ENCODE measurements at regions not wholly inside any gene's neighbourhood (a gene's known extent, or its start where the extent isn't known, plus 50 kb on each side); places are given as distances from the start of the nearest gene placed in this dataset.

GRCh38 chr4:187357821-187358220 is 634.2 kb upstream of the FAT1 start:
- Histone ChIP-seq H3K9ac (ENCODE audit: low read depth, low read length) (no peak overlapping the region), H3K9me3 (ENCODE audit: insufficient read depth, low read depth, low read length) (no peaks in the 10 kb centered on the region), H3K4me1 (ENCODE audit: insufficient read depth, low read length) (no peaks in the 10 kb centered on the region), H3K27ac (ENCODE audit: low read length) (no peak overlapping the region), H3K27me3 (ENCODE audit: insufficient read depth, low read length) (no peaks in the 10 kb centered on the region), H3K36me3 (ENCODE audit: insufficient read depth, low read depth, low read length) (no peaks in the 10 kb centered on the region), H3K4me3 (ENCODE audit: low read length) (no peak overlapping the region)

GRCh38 chr4:187362937-187363857 is 632.4 kb upstream of the ZFP42 start:
- Histone ChIP-seq H3K4me1 (ENCODE audit: insufficient read depth, low read length) (no peaks in the 10 kb centered on the region), H3K27ac (ENCODE audit: low read length) (no peak overlapping the region), H3K9ac (ENCODE audit: low read depth, low read length) (no peak overlapping the region), H3K9me3 (ENCODE audit: insufficient read depth, low read depth, low read length) (no peaks in the 10 kb centered on the region), H3K4me3 (ENCODE audit: low read length) (no peak overlapping the region), H3K36me3 (ENCODE audit: insufficient read depth, low read depth, low read length) (no peaks in the 10 kb centered on the region), H3K27me3 (ENCODE audit: insufficient read depth, low read length) (no peaks in the 10 kb centered on the region)

GRCh38 chr4:187364401-187364800 is 631.2 kb upstream of the ZFP42 start:
- H3K9ac ChIP-seq (ENCODE audit: low read depth, low read length), result no peak overlapping the region
- H3K9me3 ChIP-seq (ENCODE audit: insufficient read depth, low read depth, low read length), result no peaks in the 10 kb centered on the region
- H3K4me1 ChIP-seq (ENCODE audit: insufficient read depth, low read length), result no peaks in the 10 kb centered on the region
- no peaks in the 10 kb centered on the region for H3K27me3 ChIP-seq (ENCODE audit: insufficient read depth, low read length)
- H3K27ac ChIP-seq (ENCODE audit: low read length), result no peak overlapping the region
- no peaks in the 10 kb centered on the region for H3K36me3 ChIP-seq (ENCODE audit: insufficient read depth, low read depth, low read length)
- H3K4me3 ChIP-seq (ENCODE audit: low read length), result no peak overlapping the region

- Histone ChIP-seq H3K27me3 (ENCODE audit: insufficient read depth, low read length) (no peaks in the 10 kb centered on the region), H3K9me3 (ENCODE audit: insufficient read depth, low read depth, low read length) (no peaks in the 10 kb centered on the region), H3K4me3 (ENCODE audit: low read length) (no peak overlapping the region), H3K36me3 (ENCODE audit: insufficient read depth, low read depth, low read length) (no peaks in the 10 kb centered on the region), H3K4me1 (ENCODE audit: insufficient read depth, low read length) (no peaks in the 10 kb centered on the region), H3K9ac (ENCODE audit: low read depth, low read length) (no peak overlapping the region), H3K27ac (ENCODE audit: low read length) (no peak overlapping the region)
Measured at GRCh38 chr4:187364851-187365250, 630.7 kb upstream of the ZFP42 start.

- H3K4me3 ChIP-seq (ENCODE audit: low read length), result no peak overlapping the region
Measured at GRCh38 chr4:187366530-187366929, 629.0 kb upstream of the ZFP42 start.

GRCh38 chr4:187370918-187371317 is 624.7 kb upstream of the ZFP42 start:
- H3K9ac ChIP-seq (ENCODE audit: low read depth, low read length), result no peak overlapping the region
- H3K27me3 ChIP-seq (ENCODE audit: insufficient read depth, low read length), result no peaks in the 10 kb centered on the region
- no peaks in the 10 kb centered on the region for H3K4me1 ChIP-seq (ENCODE audit: insufficient read depth, low read length)
- no peak overlapping the region for H3K27ac ChIP-seq (ENCODE audit: low read length)
- H3K9me3 ChIP-seq (ENCODE audit: insufficient read depth, low read depth, low read length), result no peaks in the 10 kb centered on the region
- no peak overlapping the region for H3K4me3 ChIP-seq (ENCODE audit: low read length)
- no peaks in the 10 kb centered on the region for H3K36me3 ChIP-seq (ENCODE audit: insufficient read depth, low read depth, low read length)

More at GRCh38 chr4:187366530-187366929, 629.0 kb upstream of the ZFP42 start:
- Histone ChIP-seq H3K9ac (ENCODE audit: low read depth, low read length) (no peak overlapping the region), H3K36me3 (ENCODE audit: insufficient read depth, low read depth, low read length) (no peaks in the 10 kb centered on the region), H3K4me1 (ENCODE audit: insufficient read depth, low read length) (no peaks in the 10 kb centered on the region), H3K27me3 (ENCODE audit: insufficient read depth, low read length) (no peaks in the 10 kb centered on the region), H3K9me3 (ENCODE audit: insufficient read depth, low read depth, low read length) (no peaks in the 10 kb centered on the region), H3K27ac (ENCODE audit: low read length) (no peak overlapping the region)

GRCh38 chr4:187378441-187378840 is 617.1 kb upstream of the ZFP42 start:
- no peaks in the 10 kb centered on the region for H3K27me3 ChIP-seq (ENCODE audit: insufficient read depth, low read length)
- H3K9ac ChIP-seq (ENCODE audit: low read depth, low read length), result no peak overlapping the region
- no peaks in the 10 kb centered on the region for H3K9me3 ChIP-seq (ENCODE audit: insufficient read depth, low read depth, low read length)
- H3K36me3 ChIP-seq (ENCODE audit: insufficient read depth, low read depth, low read length), result no peaks in the 10 kb centered on the region
- H3K4me3 ChIP-seq (ENCODE audit: low read length), result no peak overlapping the region
- no peaks in the 10 kb centered on the region for H3K4me1 ChIP-seq (ENCODE audit: insufficient read depth, low read length)
- H3K27ac ChIP-seq (ENCODE audit: low read length), result no peak overlapping the region

GRCh38 chr4:187380181-187380581 is 615.4 kb upstream of the ZFP42 start:
- H3K4me1 ChIP-seq (ENCODE audit: insufficient read depth, low read length), result no peaks in the 10 kb centered on the region
- H3K9me3 ChIP-seq (ENCODE audit: insufficient read depth, low read depth, low read length), result no peaks in the 10 kb centered on the region
- no peak overlapping the region for H3K4me3 ChIP-seq (ENCODE audit: low read length)
- no peaks in the 10 kb centered on the region for H3K27me3 ChIP-seq (ENCODE audit: insufficient read depth, low read length)
- H3K9ac ChIP-seq (ENCODE audit: low read depth, low read length), result no peak overlapping the region
- no peaks in the 10 kb centered on the region for H3K36me3 ChIP-seq (ENCODE audit: insufficient read depth, low read depth, low read length)
- H3K27ac ChIP-seq (ENCODE audit: low read length), result no peak overlapping the region

GRCh38 chr4:187383181-187383580 is 612.4 kb upstream of the ZFP42 start:
- H3K27me3 ChIP-seq (ENCODE audit: insufficient read depth, low read length), result no peaks in the 10 kb centered on the region
- H3K9ac ChIP-seq (ENCODE audit: low read depth, low read length), result no peak overlapping the region
- H3K9me3 ChIP-seq (ENCODE audit: insufficient read depth, low read depth, low read length), result no peaks in the 10 kb centered on the region
- H3K36me3 ChIP-seq (ENCODE audit: insufficient read depth, low read depth, low read length), result no peaks in the 10 kb centered on the region
- H3K4me3 ChIP-seq (ENCODE audit: low read length), result no peak overlapping the region
- H3K27ac ChIP-seq (ENCODE audit: low read length), result no peak overlapping the region
- H3K4me1 ChIP-seq (ENCODE audit: insufficient read depth, low read length), result no peaks in the 10 kb centered on the region

GRCh38 chr4:187387739-187388138 is 607.8 kb upstream of the ZFP42 start:
- Histone ChIP-seq H3K27me3 (ENCODE audit: insufficient read depth, low read length) (no peaks in the 10 kb centered on the region), H3K9me3 (ENCODE audit: insufficient read depth, low read depth, low read length) (no peaks in the 10 kb centered on the region), H3K9ac (ENCODE audit: low read depth, low read length) (no peak overlapping the region), H3K27ac (ENCODE audit: low read length) (no peak overlapping the region), H3K36me3 (ENCODE audit: insufficient read depth, low read depth, low read length) (no peaks in the 10 kb centered on the region), H3K4me1 (ENCODE audit: insufficient read depth, low read length) (no peaks in the 10 kb centered on the region), H3K4me3 (ENCODE audit: low read length) (no peak overlapping the region)

- Histone ChIP-seq H3K27me3 (ENCODE audit: insufficient read depth, low read length) (no peaks in the 10 kb centered on the region), H3K9me3 (ENCODE audit: insufficient read depth, low read depth, low read length) (no peaks in the 10 kb centered on the region), H3K27ac (ENCODE audit: low read length) (no peak overlapping the region), H3K4me1 (ENCODE audit: insufficient read depth, low read length) (no peaks in the 10 kb centered on the region), H3K4me3 (ENCODE audit: low read length) (no peak overlapping the region), H3K9ac (ENCODE audit: low read depth, low read length) (no peak overlapping the region), H3K36me3 (ENCODE audit: insufficient read depth, low read depth, low read length) (no peaks in the 10 kb centered on the region)
Measured at GRCh38 chr4:187389420-187389819, 606.2 kb upstream of the ZFP42 start.

- no peak overlapping the region for H3K4me3 ChIP-seq (ENCODE audit: low read length)
- H3K27me3 ChIP-seq (ENCODE audit: insufficient read depth, low read length), result no peaks in the 10 kb centered on the region
- H3K9me3 ChIP-seq (ENCODE audit: insufficient read depth, low read depth, low read length), result no peaks in the 10 kb centered on the region
- no peaks in the 10 kb centered on the region for H3K4me1 ChIP-seq (ENCODE audit: insufficient read depth, low read length)
- no peak overlapping the region for H3K9ac ChIP-seq (ENCODE audit: low read depth, low read length)
- no peaks in the 10 kb centered on the region for H3K36me3 ChIP-seq (ENCODE audit: insufficient read depth, low read depth, low read length)
- no peak overlapping the region for H3K27ac ChIP-seq (ENCODE audit: low read length)
Measured at GRCh38 chr4:187390646-187391045, 604.9 kb upstream of the ZFP42 start.

Data from iPS-20b (cell line).